Gastroesophageal sphincter (tissue), 3 donors: ENCODE measurements at regions not wholly inside any gene's neighbourhood (a gene's known extent, or its start where the extent isn't known, plus 50 kb on each side); places are given as distances from the start of the nearest gene placed in this dataset.

Source experiments
- CTCF ChIP-seq, 4 experiments: fragments of 200-600 bp in 2 of 4; fragments of 450-650 bp in 2 of 4; sonication (generic) in 1 of 4; IDR thresholded peaks; one replicate each; pipeline ENCODE4 v1.5.1; 2017 to 2019; ENCODE audit warnings: antibody characterized with exemption in 4 of 4, mild to moderate bottlenecking in 2 of 4, moderate library complexity in 2 of 4
- POLR2A ChIP-seq, 2 donors: fragments of 450-650 bp; IDR thresholded peaks; one replicate each; pipeline ENCODE4 v1.6.1; 2017; ENCODE audit warnings: antibody characterized with exemption in 2 of 2, mild to moderate bottlenecking in 2 of 2, moderate library complexity in 1 of 2

GRCh38 chr12:131448254-131448795 lies 262.6 kb upstream of the SFSWAP start:
- TF ChIP-seq CTCF (IDR thresholded peaks at IDR 0.05), result no peak
- no peak for TF ChIP-seq POLR2A (IDR thresholded peaks at IDR 0.05)
